MM.1S (cell line): ENCODE measurements at regions not wholly inside any gene's neighbourhood (a gene's known extent, or its start where the extent isn't known, plus 50 kb on each side); places are given as distances from the start of the nearest gene placed in this dataset.

Source experiments
- DNase-seq: peaks from one replicate; pipeline ENCODE4 v3.0.0-alpha.2; 2015
- H2AFZ ChIP-seq: fragments of 300-600 bp; sonication (generic); 2 replicates; pipeline ENCODE4 v1.6.0; 2016; ENCODE audit warnings: antibody characterized with exemption, low read length
- H3F3A ChIP-seq: fragments of 300-600 bp; sonication (generic); 2 replicates; pipeline ENCODE4 v1.6.1; 2016; ENCODE audit warnings: mild to moderate bottlenecking, antibody characterized with exemption, low read length, moderate library complexity, mixed read lengths; ENCODE audit not compliant: insufficient read depth
- H3K27ac ChIP-seq: fragments of 300-600 bp; sonication (generic); 2 replicates; pipeline ENCODE4 v1.5.1; 2016; ENCODE audit warnings: mild to moderate bottlenecking, low read length
- H3K27me3 ChIP-seq: fragments of 300-600 bp; sonication (generic); replicated peaks from 2 replicates; pipeline ENCODE4 v1.6.0; 2016; ENCODE audit warnings: low read length; ENCODE audit not compliant: insufficient read depth
- H3K36me3 ChIP-seq: fragments of 300-600 bp; sonication (generic); replicated peaks from 2 replicates; pipeline ENCODE4 v1.6.1; 2016; ENCODE audit warnings: mild to moderate bottlenecking, low read length, mixed read lengths; ENCODE audit not compliant: insufficient read depth
- H3K4me1 ChIP-seq: fragments of 300-600 bp; sonication (generic); 2 replicates; pipeline ENCODE4 v1.6.1; 2016; ENCODE audit warnings: low read length, mixed read lengths
- H3K4me2 ChIP-seq: fragments of 300-600 bp; sonication (generic); 2 replicates; pipeline ENCODE4 v1.6.0; 2016; ENCODE audit warnings: low read depth, low read length
- H3K4me3 ChIP-seq: fragments of 300-600 bp; sonication (generic); 2 replicates; pipeline ENCODE4 v1.5.1; 2016; ENCODE audit warnings: low read length, mixed read lengths
- H3K79me2 ChIP-seq: fragments of 300-600 bp; sonication (generic); 2 replicates; pipeline ENCODE4 v1.6.1; 2016; ENCODE audit warnings: mixed run types, low read length, mixed read lengths
- H3K9ac ChIP-seq: fragments of 300-600 bp; sonication (generic); 2 replicates; pipeline ENCODE4 v1.6.1; 2016; ENCODE audit warnings: low read length, mixed read lengths
- H3K9me2 ChIP-seq: fragments of 300-600 bp; sonication (generic); replicated peaks from 2 replicates; pipeline ENCODE4 v1.6.1; 2016; ENCODE audit warnings: mild to moderate bottlenecking, low read length, mixed read lengths; ENCODE audit not compliant: insufficient read depth
- H3K9me3 ChIP-seq: fragments of 300-600 bp; sonication (generic); replicated peaks from 2 replicates; pipeline ENCODE4 v1.6.1; 2016; ENCODE audit warnings: mild to moderate bottlenecking, low read length, mixed read lengths; ENCODE audit not compliant: insufficient read depth
- H4K20me1 ChIP-seq: fragments of 300-600 bp; sonication (generic); 2 replicates; pipeline ENCODE4 v1.6.1; 2016; ENCODE audit warnings: mild to moderate bottlenecking, low read length, moderate library complexity, mixed read lengths; ENCODE audit not compliant: insufficient read depth
- CTCF ChIP-seq: fragments of 300-600 bp; sonication (generic); IDR thresholded peaks from 2 replicates; pipeline ENCODE4 v1.5.1; 2016; ENCODE audit warnings: antibody characterized with exemption, low read length, mixed read lengths
- EZH2 ChIP-seq: fragments of 300-600 bp; sonication (generic); optimal IDR thresholded peaks from 2 replicates; pipeline ENCODE3; 2017; ENCODE audit warnings: low read depth, mild to moderate bottlenecking, antibody characterized with exemption, low read length, mixed read lengths
- EZH2phosphoT487 ChIP-seq: fragments of 300-600 bp; sonication (generic); IDR thresholded peaks from 2 replicates; pipeline ENCODE4 v1.6.1; 2018; ENCODE audit warnings: antibody characterized with exemption, low read length

- Histone ChIP-seq H4K20me1 (no peaks in the 10 kb centered on the region), H3K27ac (no peak overlapping the region), H3K27me3 (no peaks in the 10 kb centered on the region), H3K4me2 (no peak overlapping the region), H2AFZ (no peak overlapping the region), H3F3A (no peaks in the 10 kb centered on the region), H3K4me3 (no peak overlapping the region), H3K9ac (no peak overlapping the region), H3K79me2 (no peaks in the 10 kb centered on the region), H3K36me3 (no peaks in the 10 kb centered on the region), H3K9me3 (no peaks in the 10 kb centered on the region), H3K4me1 (no peaks in the 10 kb centered on the region), H3K9me2 (no peaks in the 10 kb centered on the region; the same call in 1 of the 2 replicates)
- DNase-seq, result no peak
- TF ChIP-seq EZH2, result no peak
- no peak for TF ChIP-seq CTCF
- no peak for TF ChIP-seq EZH2phosphoT487
These were observed 68.0 kb upstream of the NAALADL2 start for GRCh38 chr3:174791161-174791560.

DNA sequence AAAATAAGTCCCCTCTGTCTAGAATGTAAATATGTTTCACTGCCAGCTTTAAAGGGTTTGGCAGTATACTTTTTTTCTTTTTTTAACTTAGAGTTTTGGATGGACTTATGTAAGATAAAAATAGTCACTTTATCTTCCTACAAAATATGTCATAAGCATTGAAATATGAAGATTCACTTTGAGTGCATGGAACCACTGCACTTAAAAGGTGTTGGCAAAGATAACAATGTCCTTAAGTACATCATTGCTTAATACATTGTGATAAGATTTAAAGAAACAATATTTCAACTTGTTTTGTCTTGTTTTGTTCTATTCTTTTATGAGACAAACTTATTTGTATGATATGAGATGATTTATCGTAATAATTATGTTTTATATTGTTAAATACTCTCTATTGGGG lies 66.3 kb upstream of the NAALADL2 start:
- Histone ChIP-seq H3K27me3 (no peaks in the 10 kb centered on the region), H3K9me2 (no peaks in the 10 kb centered on the region; the same call in 1 of the 2 replicates), H3K79me2 (no peaks in the 10 kb centered on the region), H3K36me3 (no peaks in the 10 kb centered on the region), H3K4me1 (no peaks in the 10 kb centered on the region), H3K4me2 (no peak overlapping the region), H4K20me1 (no peaks in the 10 kb centered on the region), H2AFZ (no peak overlapping the region), H3F3A (no peaks in the 10 kb centered on the region), H3K9ac (no peak overlapping the region), H3K9me3 (no peaks in the 10 kb centered on the region), H3K27ac (no peak overlapping the region), H3K4me3 (no peak overlapping the region)
- TF ChIP-seq EZH2phosphoT487 (no peak), CTCF (no peak), EZH2 (no peak)
- DNase-seq, result no peak
